Activated naive CD8-positive, alpha-beta T cell treated with anti-CD3 and anti-CD28 coated beads, Interleukin-2, amount 50 U/mL, for 24 hours (primary cell): ENCODE measurements at regions not wholly inside any gene's neighbourhood (a gene's known extent, or its start where the extent isn't known, plus 50 kb on each side); places are given as distances from the start of the nearest gene placed in this dataset.
"Not testable (repeated sequence)": the region's sequence is repeated elsewhere in the genome, so short reads cannot be mapped to it uniquely, and the experiment has no call there.

Experiments
- ATAC-seq: fragments of 150-1000 bp; cut with Tn5 transposase; one replicate; pipeline ENCODE4 v1.10.0; 2021
- DNase-seq: peaks from one replicate; pipeline ENCODE4 v3.0.0; 2021
- H3K27ac Mint-ChIP-seq: one replicate; pipeline ENCODE4 v1.8.0; 2021; ENCODE audit warnings: mild to moderate bottlenecking, mixed read lengths
- H3K27me3 Mint-ChIP-seq: one replicate; pipeline ENCODE4 v1.8.0; 2021; ENCODE audit warnings: mixed read lengths
- H3K36me3 Mint-ChIP-seq: one replicate; pipeline ENCODE4 v1.8.0; 2021; ENCODE audit warnings: low read depth, mixed read lengths
- H3K4me1 Mint-ChIP-seq: one replicate; pipeline ENCODE4 v1.8.0; 2021; ENCODE audit warnings: mixed read lengths
- H3K4me3 Mint-ChIP-seq: one replicate; pipeline ENCODE4 v1.8.0; 2021; ENCODE audit warnings: mild to moderate bottlenecking, moderate library complexity, mixed read lengths
- H3K9me3 Mint-ChIP-seq: one replicate; pipeline ENCODE4 v1.8.0; 2021; ENCODE audit warnings: mixed read lengths

DNA sequence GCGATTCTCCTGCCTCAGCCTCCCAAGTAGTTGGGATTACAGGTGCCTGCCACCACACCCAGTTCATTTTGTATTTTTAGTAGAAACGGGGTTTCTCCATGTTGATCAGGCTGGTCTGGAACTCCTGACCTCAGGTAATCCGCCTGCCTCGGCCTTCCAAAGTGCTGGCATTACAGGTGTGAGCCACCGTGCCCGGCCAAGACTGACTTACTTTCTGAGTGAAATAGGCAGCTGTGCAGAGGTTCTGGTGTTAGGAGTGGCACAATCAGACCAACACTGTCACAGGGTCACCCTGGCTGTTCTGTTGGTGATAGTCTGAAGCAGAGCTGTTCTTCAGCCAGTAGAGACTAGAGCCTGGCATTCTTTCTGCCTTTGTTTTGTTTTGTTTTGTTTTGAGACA is 77.4 kb upstream of the PARD3 start:
- not testable (repeated sequence) for H3K4me1 Mint-ChIP-seq, H3K4me3 Mint-ChIP-seq, H3K36me3 Mint-ChIP-seq, H3K27ac Mint-ChIP-seq, H3K27me3 Mint-ChIP-seq, ATAC-seq, DNase-seq, H3K9me3 Mint-ChIP-seq

DNA sequence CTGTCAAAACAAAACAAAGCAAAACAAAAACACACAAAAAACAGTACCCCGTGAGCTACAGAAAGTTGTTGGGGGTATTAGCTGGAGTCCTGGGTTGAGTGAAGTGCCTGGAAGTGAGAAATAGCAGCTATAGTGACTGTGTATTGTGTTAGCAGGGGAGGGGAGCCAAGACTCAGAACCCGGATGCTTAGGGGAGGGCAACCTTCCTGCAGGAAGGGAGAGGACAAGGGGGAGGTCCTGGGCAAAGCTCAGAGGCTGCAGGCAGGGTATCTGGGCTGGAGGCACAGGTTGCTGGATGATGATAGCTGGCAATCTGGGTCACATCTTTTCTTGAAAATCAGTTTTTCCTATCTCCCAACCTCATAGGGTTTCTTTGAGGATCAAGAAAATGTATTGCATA is 75.8 kb upstream of the PARD3 start:
- no peaks in the 10 kb centered on the region for H3K36me3 Mint-ChIP-seq
- DNase-seq: no peak
- H3K27me3 Mint-ChIP-seq: no peaks in the 10 kb centered on the region
- ATAC-seq: no peak
- H3K27ac Mint-ChIP-seq: no peak overlapping the region
- H3K9me3 Mint-ChIP-seq: no peaks in the 10 kb centered on the region
- no peaks in the 10 kb centered on the region for H3K4me1 Mint-ChIP-seq
- no peak overlapping the region for H3K4me3 Mint-ChIP-seq

DNA sequence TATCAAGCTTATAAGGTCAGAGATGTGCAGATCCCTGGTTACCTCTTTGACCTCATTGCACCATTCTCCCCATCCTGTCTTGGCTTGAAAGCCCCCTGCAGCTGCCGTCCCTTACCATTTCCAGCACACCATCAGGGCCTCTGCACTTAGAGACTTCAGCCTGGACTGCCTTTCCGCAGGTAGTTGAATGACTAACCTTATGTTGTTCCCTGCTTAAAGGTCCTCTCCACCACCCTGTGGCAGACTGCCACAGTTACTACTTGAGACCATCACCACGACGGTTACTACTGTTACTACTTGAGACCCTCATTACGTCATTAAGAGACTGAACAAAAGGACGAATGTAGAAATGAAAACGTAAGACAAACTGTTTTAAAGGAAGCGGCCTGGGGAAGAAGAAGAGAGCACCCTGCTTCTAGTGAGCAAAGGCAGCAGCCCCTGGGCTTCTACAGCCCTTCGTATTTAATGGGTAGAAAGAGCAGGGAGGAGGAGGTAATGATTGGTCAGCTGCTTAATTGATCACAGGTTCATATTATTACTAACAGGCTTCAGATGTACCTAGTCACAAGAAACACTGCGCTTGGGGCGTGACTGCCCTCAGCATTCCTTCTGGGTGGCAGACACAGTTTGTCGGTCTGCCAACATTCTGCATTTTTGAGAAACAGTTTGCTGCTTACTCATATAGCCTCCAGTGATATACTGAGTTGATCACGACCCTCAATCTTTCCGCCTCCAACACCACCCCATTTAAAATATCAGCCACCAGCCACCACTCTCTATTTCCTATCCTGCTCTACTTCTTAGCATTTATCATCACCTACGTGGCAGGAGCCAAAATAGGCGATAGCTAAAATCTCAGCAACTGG is 74.1 kb upstream of the PARD3 start:
- H3K4me3 Mint-ChIP-seq: no peak overlapping the region
- no peak overlapping the region for H3K27ac Mint-ChIP-seq
- H3K9me3 Mint-ChIP-seq: no peaks in the 10 kb centered on the region
- DNase-seq (no peak), ATAC-seq (no peak)
- no peaks in the 10 kb centered on the region for H3K27me3 Mint-ChIP-seq
- H3K36me3 Mint-ChIP-seq: no peaks in the 10 kb centered on the region
- no peaks in the 10 kb centered on the region for H3K4me1 Mint-ChIP-seq

DNA sequence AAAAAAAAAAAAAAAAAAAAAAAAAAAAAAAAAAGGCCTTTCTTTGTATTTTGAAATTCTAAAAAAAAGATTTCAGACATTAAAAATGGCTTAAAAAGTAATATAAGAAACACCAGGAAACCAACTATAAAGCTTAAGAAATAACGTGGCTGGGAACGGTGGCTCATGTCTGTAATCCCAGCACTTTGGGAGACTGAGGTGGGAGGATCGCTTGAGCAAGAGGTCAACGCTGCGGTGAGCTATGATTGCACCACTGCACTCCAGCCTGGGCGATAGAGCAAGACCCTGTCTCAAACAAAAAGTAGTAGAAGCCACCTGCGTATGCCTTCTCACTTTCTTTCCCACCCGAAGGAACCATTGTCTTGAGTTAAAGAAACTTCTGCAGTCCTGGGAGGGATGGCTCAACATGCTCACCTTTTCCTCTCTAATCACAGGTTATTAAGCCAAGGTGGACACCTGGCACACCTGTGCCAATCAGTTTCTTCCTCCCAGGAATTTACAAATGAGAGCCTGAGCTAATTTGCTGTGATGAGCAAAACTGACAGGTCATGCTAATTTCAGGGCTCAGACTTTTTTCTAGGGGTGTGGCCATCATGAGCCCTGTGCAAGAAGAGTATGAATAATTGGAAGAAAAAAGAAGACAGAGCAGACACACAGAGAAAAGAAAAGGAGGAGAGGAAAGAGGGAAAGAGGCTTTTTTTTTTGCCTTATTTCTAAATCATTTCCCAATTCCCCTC is 72.0 kb upstream of the PARD3 start:
- no peak for ATAC-seq
- Mint-ChIP-seq H3K27ac (no peak overlapping the region), H3K4me3 (no peak overlapping the region), H3K27me3 (no peaks in the 10 kb centered on the region), H3K4me1 (no peaks in the 10 kb centered on the region), H3K36me3 (no peaks in the 10 kb centered on the region), H3K9me3 (no peaks in the 10 kb centered on the region)
- DNase-seq: no peak

DNA sequence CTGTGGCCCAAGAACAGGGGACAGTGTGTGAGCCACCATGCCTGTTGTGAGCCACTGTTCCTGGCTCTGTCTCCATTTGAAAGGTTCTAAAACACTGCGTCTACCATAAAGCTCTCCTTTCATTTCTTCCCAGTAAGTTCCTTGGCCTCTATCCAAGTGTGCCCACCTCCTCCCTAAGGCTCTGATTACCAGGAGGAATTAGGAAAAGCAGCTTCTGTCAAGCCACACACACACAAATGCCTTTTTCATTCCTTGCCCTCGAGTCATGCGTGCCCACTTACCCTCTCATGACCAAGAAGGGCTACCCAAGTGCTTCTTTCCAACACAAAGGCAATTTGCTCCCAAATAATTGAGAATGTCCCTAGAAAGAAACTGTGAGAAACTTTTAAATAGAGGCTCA is 70.8 kb upstream of the PARD3 start:
- no peak overlapping the region for H3K27ac Mint-ChIP-seq
- H3K4me1 Mint-ChIP-seq: no peaks in the 10 kb centered on the region
- H3K27me3 Mint-ChIP-seq: no peaks in the 10 kb centered on the region
- no peak overlapping the region for H3K4me3 Mint-ChIP-seq
- no peaks in the 10 kb centered on the region for H3K9me3 Mint-ChIP-seq
- ATAC-seq: no peak
- no peak for DNase-seq
- H3K36me3 Mint-ChIP-seq: no peaks in the 10 kb centered on the region

DNA sequence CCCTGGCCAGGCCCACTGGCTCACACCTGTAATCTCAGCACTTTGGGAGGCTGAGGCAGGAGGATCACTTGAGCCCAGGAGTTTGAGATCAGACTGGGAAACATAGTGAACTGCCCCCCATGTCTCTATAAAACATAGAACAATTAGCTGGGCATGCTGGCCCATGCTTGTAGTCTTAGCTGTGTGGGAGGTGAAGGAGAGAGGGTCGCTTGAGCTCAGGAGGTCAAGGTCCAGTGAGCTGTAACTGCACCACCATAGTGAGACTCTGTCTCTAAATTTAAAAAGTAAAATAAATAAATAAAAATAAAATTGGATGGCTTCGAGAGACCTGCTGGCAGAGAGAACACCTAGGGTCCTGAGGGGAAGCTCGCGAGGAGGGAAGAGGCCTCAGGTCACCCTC is 69.9 kb upstream of the PARD3 start:
- no peak overlapping the region for H3K4me3 Mint-ChIP-seq
- H3K4me1 Mint-ChIP-seq: no peaks in the 10 kb centered on the region

DNA sequence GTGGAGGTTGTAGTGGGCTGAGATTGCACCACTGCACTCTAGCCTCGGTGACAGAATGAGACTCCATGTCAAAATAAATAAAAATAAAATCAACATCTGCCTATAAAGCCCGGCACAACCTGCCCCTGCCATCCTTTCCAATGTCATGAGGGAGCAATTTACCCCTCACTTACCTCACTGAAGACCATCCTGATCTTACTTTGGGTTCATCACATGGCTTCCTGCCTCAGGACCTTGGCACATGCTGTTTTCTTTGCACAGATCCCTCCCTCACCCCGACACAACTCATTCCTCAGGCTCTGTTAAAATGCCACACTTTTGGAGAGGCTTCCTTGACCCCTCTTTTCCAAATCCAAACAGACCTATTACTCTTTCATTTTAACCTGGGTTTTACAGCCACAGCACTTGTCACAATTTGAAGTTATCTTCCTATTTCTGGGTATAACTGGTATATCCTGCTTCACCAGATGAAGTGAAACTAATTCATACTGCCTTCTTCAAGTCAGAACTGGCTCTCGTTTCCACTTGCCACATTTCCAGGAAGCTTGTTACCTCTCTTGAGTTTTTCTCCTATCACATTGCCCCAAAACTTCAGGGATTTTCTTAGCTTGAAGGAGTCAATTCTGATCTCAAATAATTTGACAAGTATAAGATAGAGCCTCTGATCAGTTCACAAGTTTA is 69.3 kb upstream of the PARD3 start:
- ATAC-seq (no peak), DNase-seq (no peak)
- no peak overlapping the region for H3K27ac Mint-ChIP-seq
- H3K4me3 Mint-ChIP-seq: no peak overlapping the region
- no peaks in the 10 kb centered on the region for H3K9me3 Mint-ChIP-seq
- no peaks in the 10 kb centered on the region for H3K4me1 Mint-ChIP-seq
- H3K27me3 Mint-ChIP-seq: no peaks in the 10 kb centered on the region
- no peaks in the 10 kb centered on the region for H3K36me3 Mint-ChIP-seq

More for the DNA sequence above, 69.9 kb upstream of the PARD3 start:
- DNase-seq (no peak), ATAC-seq (no peak)
- Mint-ChIP-seq H3K27me3 (no peaks in the 10 kb centered on the region), H3K9me3 (no peaks in the 10 kb centered on the region), H3K27ac (no peak overlapping the region), H3K36me3 (no peaks in the 10 kb centered on the region)

DNA sequence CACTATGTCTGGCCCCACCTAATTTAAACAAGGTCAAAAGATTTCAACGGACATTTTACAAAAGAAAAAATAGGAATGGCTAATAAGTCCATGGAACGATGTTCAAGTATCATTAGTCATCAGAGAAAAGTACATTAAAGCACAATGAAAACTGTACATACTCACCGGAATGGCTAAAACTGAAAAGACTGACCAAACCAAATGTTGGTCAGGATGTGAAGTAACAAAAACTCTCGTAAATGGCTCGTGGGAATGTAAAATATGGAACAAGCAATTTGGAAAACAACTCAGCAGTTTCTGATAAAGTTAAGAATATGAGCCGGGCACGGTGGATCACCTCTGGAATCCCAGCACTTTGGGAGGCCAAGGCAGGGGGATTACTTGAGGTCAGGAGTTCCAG is 65.7 kb upstream of the PARD3 start:
- Mint-ChIP-seq H3K27ac (no peak overlapping the region), H3K36me3 (no peaks in the 10 kb centered on the region), H3K27me3 (no peaks in the 10 kb centered on the region), H3K4me3 (no peak overlapping the region), H3K9me3 (no peaks in the 10 kb centered on the region), H3K4me1 (no peaks in the 10 kb centered on the region)
- ATAC-seq (no peak), DNase-seq (no peak)

DNA sequence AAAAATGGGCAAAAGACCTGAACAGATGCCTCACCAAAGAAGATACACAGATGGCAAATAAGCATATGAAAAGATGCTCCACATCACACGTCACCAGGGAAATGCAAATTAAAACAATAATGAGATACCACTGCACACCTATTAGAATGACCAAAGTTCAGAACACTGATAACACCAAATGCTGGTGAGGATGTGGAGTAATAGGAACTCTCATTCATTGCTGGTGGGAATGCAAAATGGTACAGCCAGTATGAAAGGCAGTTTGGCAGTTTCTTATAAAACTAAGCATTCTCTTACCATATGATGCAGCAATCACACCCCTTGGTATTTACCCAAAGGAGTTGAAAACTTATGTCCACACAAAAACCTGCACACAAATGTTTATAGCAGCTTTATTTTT is 63.6 kb upstream of the PARD3 start:
- H3K4me1 Mint-ChIP-seq, H3K4me3 Mint-ChIP-seq, H3K27ac Mint-ChIP-seq, H3K36me3 Mint-ChIP-seq, ATAC-seq, DNase-seq, H3K27me3 Mint-ChIP-seq, H3K9me3 Mint-ChIP-seq: not testable (repeated sequence)

DNA sequence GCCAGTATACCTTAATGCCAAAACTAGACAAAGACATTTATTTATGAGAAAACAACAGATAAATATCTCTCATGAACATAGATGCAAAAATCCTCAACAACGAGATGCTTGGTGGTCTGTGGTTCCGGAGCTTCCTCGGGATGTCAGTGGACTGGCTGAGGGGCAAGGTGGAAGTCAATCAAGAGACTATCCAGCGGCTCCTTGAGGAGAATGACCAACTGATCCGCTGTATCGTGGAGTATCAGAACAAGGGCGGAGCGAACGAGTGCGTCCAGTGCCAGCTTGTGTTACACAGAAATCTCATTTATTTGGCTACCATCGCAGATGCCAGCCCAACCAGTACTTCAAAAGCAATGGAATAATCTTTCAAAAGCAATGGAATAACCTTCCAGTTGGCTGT is 60.0 kb upstream of the PARD3 start:
- no peak overlapping the region for H3K27ac Mint-ChIP-seq
- no peaks in the 10 kb centered on the region for H3K9me3 Mint-ChIP-seq
- no peaks in the 10 kb centered on the region for H3K36me3 Mint-ChIP-seq
- no peaks in the 10 kb centered on the region for H3K4me1 Mint-ChIP-seq
- DNase-seq (no peak), ATAC-seq (no peak)
- H3K4me3 Mint-ChIP-seq: no peak overlapping the region
- peaks cover 7% of the 10 kb centered on the region for H3K27me3 Mint-ChIP-seq

DNA sequence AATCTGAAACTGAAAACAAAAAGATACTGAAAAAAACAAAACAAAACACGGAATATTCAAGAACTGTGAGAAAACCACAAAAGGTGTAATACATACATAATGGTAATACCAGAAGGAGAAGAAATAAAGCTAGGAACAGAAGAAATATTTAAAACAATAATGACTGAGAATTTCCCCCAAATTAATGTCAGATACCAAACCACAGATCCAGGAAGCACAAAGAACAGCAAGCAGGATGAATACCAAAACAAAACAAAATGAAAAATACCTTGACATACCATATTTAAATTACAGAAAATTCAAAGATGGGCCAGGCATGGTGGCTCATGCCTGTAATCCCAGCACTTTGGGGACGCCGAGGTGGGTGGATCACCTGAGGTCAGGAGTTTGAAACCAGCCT is 57.7 kb upstream of the PARD3 start:
- DNase-seq: no peak
- H3K9me3 Mint-ChIP-seq: no peaks in the 10 kb centered on the region
- H3K27me3 Mint-ChIP-seq: peaks cover 13% of the 10 kb centered on the region
- H3K36me3 Mint-ChIP-seq: no peaks in the 10 kb centered on the region
- no peaks in the 10 kb centered on the region for H3K4me1 Mint-ChIP-seq
- H3K27ac Mint-ChIP-seq: no peak overlapping the region
- no peak for ATAC-seq
- no peak overlapping the region for H3K4me3 Mint-ChIP-seq

DNA sequence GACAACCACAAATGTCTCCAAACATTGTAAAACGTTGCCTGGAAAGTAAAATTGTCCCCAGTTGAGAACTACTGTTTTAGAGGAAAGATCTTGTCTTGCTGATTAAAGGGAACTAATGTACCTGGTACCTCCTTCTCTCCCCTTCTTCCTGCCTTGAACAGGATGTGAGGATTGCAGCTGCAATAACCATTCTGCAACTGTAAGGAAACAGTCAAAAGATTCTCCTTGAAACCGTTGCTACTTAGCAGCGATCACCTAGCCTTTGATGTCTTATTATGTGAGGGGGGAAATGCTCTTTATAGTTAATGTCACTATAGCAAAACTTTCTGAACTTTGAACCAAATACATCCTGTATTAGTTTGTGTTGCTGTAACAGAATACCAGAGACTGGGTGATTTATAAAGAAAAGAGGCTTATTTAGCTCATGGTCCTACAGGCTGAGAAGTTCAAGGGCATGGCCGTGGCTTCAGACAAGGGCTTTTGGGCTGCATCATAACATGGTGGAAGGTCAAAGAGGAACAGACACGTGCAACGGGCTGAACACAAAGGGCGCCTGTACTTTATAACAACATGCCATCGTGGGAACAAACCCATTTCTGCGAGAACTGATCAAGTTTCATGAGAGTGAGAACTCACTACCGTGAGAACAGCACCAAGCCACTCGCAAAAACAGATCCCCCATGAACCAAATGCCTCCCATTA is 54.2 kb upstream of the PARD3 start:
- ATAC-seq (no peak), DNase-seq (no peak)
- H3K9me3 Mint-ChIP-seq: no peaks in the 10 kb centered on the region
- H3K27ac Mint-ChIP-seq: no peak overlapping the region
- peaks cover 17% of the 10 kb centered on the region for H3K27me3 Mint-ChIP-seq
- H3K36me3 Mint-ChIP-seq: no peaks in the 10 kb centered on the region
- no peak overlapping the region for H3K4me3 Mint-ChIP-seq
- no peaks in the 10 kb centered on the region for H3K4me1 Mint-ChIP-seq

DNA sequence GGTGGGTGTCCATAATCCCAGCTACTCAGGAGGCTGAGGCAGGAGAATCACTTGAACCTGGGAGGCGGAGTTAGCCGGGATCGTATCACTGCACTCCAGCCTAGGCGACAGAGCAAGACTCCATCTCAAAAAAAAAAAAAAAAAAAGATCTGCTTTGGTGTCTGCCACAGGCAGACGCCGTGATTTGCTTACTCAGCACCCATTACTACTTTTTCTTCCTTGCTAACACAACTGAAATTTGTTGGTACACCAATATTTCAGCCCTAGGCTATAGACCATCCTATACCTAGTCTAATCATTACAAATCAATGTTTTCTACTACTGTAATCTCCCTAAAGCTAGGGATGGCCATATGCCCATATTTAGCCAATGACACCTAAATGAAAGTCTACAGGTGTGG is 53.5 kb upstream of the PARD3 start:
- no peak overlapping the region for H3K4me3 Mint-ChIP-seq
- H3K27me3 Mint-ChIP-seq: peaks cover 17% of the 10 kb centered on the region
- no peaks in the 10 kb centered on the region for H3K4me1 Mint-ChIP-seq
- H3K27ac Mint-ChIP-seq: no peak overlapping the region
- H3K9me3 Mint-ChIP-seq: no peaks in the 10 kb centered on the region
- no peaks in the 10 kb centered on the region for H3K36me3 Mint-ChIP-seq
- no peak for ATAC-seq
- no peak for DNase-seq

DNA sequence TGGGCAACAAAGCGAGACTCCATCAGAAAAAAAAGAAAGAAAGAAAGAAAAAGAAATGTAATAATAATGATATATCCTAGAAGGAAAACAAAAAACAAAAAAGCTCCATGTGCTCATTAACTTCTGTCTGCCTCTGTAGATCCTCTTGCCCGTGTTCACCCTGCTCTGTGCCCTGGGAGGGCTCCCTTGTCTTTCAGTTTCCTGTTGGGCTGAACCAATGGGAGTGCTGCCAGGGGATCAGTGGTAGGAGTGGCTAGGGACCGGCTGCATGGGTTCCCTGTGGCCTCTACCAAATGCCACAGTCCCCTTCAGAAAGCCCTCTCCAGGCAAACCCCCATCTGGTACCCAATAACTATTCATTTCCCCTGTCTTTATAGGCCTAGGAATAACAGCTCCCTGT is 51.8 kb upstream of the PARD3 start:
- Mint-ChIP-seq H3K27me3 (peaks cover 10% of the 10 kb centered on the region), H3K4me3 (no peak overlapping the region), H3K36me3 (no peaks in the 10 kb centered on the region), H3K4me1 (no peaks in the 10 kb centered on the region), H3K9me3 (no peaks in the 10 kb centered on the region), H3K27ac (no peak overlapping the region)
- DNase-seq: no peak
- no peak for ATAC-seq
